ENCODE measurements at regions not wholly inside any gene's neighbourhood (a gene's known extent, or its start where the extent isn't known, plus 50 kb on each side); places are given as distances from the start of the nearest gene placed in this dataset.

- no peak for TF ChIP-seq TAF1 (IDR thresholded peaks at IDR 0.05; ENCODE audit: borderline replicate concordance, low read depth, low read length)
- TF ChIP-seq POLR2A (IDR thresholded peaks at IDR 0.05; ENCODE audit: low read depth, low read length), result no peak
- TF ChIP-seq POLR2AphosphoS5 (IDR thresholded peaks at IDR 0.05; ENCODE audit: low read depth, low read length), result no peak
These were observed 227.0 kb upstream of the RXFP2 start for GRCh38 chr13:31512331-31512730.

Measured in GM12892 (cell line).